Testis (tissue), 2 donors: ENCODE measurements at regions not wholly inside any gene's neighbourhood (a gene's known extent, or its start where the extent isn't known, plus 50 kb on each side); places are given as distances from the start of the nearest gene placed in this dataset.

Source experiments
- POLR2A ChIP-seq: fragments of 450-650 bp; IDR thresholded peaks from one replicate; pipeline ENCODE4 v1.6.1; 2017; ENCODE audit warnings: antibody characterized with exemption, mild to moderate bottlenecking, moderate library complexity
- TF ChIP-seq, protein P1 (sequence below), 3 experiments: fragments of 450-650 bp in 2 of 3; fragments of 200-600 bp in 1 of 3; sonication (generic) in 1 of 3; IDR thresholded peaks; one replicate each; pipeline ENCODE4 v1.5.1; 2016 to 2019; ENCODE audit warnings: antibody characterized with exemption in 3 of 3, mild to moderate bottlenecking in 2 of 3, moderate library complexity in 1 of 3

DNA sequence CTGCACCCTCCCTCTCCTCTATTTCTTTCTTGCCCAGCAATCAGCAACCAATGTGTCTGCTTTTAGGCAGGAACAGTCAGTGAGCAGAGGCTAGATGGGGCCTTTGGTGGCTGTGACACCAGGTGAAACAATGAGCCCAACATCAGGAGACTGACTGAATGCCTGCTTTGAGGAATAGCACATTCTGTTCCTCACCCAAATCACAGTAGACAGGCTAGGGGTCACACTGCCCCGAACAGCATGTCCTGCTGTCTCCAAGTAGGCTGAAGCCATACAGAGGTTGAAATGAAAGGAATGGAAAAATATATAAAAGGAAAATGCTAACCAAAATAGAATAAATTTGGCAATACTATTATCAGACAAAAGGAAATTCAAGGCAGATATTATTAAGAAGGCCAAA is 122.5 kb upstream of the GDNF start:
- no peak for TF ChIP-seq POLR2A
- TF ChIP-seq, protein P1, sequence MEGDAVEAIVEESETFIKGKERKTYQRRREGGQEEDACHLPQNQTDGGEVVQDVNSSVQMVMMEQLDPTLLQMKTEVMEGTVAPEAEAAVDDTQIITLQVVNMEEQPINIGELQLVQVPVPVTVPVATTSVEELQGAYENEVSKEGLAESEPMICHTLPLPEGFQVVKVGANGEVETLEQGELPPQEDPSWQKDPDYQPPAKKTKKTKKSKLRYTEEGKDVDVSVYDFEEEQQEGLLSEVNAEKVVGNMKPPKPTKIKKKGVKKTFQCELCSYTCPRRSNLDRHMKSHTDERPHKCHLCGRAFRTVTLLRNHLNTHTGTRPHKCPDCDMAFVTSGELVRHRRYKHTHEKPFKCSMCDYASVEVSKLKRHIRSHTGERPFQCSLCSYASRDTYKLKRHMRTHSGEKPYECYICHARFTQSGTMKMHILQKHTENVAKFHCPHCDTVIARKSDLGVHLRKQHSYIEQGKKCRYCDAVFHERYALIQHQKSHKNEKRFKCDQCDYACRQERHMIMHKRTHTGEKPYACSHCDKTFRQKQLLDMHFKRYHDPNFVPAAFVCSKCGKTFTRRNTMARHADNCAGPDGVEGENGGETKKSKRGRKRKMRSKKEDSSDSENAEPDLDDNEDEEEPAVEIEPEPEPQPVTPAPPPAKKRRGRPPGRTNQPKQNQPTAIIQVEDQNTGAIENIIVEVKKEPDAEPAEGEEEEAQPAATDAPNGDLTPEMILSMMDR (IDR thresholded peaks at IDR 0.05): no peak
